WTC11 (cell line): ENCODE measurements at regions not wholly inside any gene's neighbourhood (a gene's known extent, or its start where the extent isn't known, plus 50 kb on each side); places are given as distances from the start of the nearest gene placed in this dataset.

Experiments
- ATAC-seq: fragments of 200-7000 bp; cut with Tn5 transposase; 2 replicates; pipeline ENCODE4 v1.10.0; 2021; ENCODE audit warnings: mild to moderate bottlenecking, moderate library complexity
- CTCF ChIA-PET: fragments of 300-600 bp; sonication (Branson Sonifier 250); formaldehyde crosslinking; loops from one replicate; lab custom pipeline; 2021; ENCODE audit warnings: antibody characterized with exemption; lab: Charles Lee
- POLR2A ChIA-PET: fragments of 350-600 bp; sonication (Branson Sonifier 250); formaldehyde crosslinking; loops from one replicate; lab custom pipeline; 2021; ENCODE audit warnings: antibody characterized with exemption; lab: Charles Lee
- DNase-seq: peaks from one replicate; pipeline ENCODE4 v3.0.0; 2021; ENCODE audit warnings: low spot score
- H3K27ac Mint-ChIP-seq: 2 replicates; pipeline ENCODE4 v1.8.0; 2021; ENCODE audit warnings: mixed read lengths
- H3K27me3 Mint-ChIP-seq: 2 replicates; pipeline ENCODE4 v1.8.0; 2021; ENCODE audit warnings: low read depth, mild to moderate bottlenecking, moderate library complexity, mixed read lengths
- H3K36me3 Mint-ChIP-seq: 2 replicates; pipeline ENCODE4 v1.8.0; 2021; ENCODE audit warnings: mixed read lengths
- H3K4me1 Mint-ChIP-seq: 2 replicates; pipeline ENCODE4 v1.8.0; 2022; ENCODE audit warnings: mixed read lengths
- H3K4me3 Mint-ChIP-seq: 2 replicates; pipeline ENCODE4 v1.8.0; 2021; ENCODE audit warnings: mild to moderate bottlenecking, moderate library complexity, mixed read lengths
- H3K9me3 Mint-ChIP-seq: 2 replicates; pipeline ENCODE4 v1.8.0; 2021; ENCODE audit warnings: mixed read lengths
- ARID4B ChIP-seq: sonication (generic); formaldehyde crosslinking; IDR thresholded peaks from 2 replicates; pipeline ENCODE4 v1.8.0; 2023; ENCODE audit warnings: missing genetic modification reagents, mild to moderate bottlenecking, borderline replicate concordance
- CBFB ChIP-seq: sonication (generic); formaldehyde crosslinking; IDR thresholded peaks from 2 replicates; pipeline ENCODE4 v1.8.1; 2022; ENCODE audit warnings: mild to moderate bottlenecking, low read depth, missing genetic modification reagents
- EMX1 ChIP-seq: fragments of 250-450 bp; sonication (Bioruptor Pico); IDR thresholded peaks from 2 replicates; pipeline ENCODE4 v1.8.0; 2021; ENCODE audit warnings: mild to moderate bottlenecking
- ETV6 ChIP-seq: sonication (generic); formaldehyde crosslinking; IDR thresholded peaks from 2 replicates; pipeline ENCODE4 v1.8.1; 2022; ENCODE audit warnings: mild to moderate bottlenecking, missing genetic modification reagents
- JAZF1 ChIP-seq: fragments of 250-450 bp; sonication (Bioruptor Pico); IDR thresholded peaks from 2 replicates; pipeline ENCODE4 v1.9.0; 2021; ENCODE audit warnings: moderate library complexity, mild to moderate bottlenecking, inconsistent platforms
- MXD4 ChIP-seq: fragments of 250-450 bp; sonication (Bioruptor Pico); IDR thresholded peaks from 2 replicates; pipeline ENCODE4 v1.8.0; 2021; ENCODE audit warnings: mild to moderate bottlenecking, moderate library complexity, borderline replicate concordance
- MYBL2 ChIP-seq: sonication (generic); formaldehyde crosslinking; IDR thresholded peaks from 2 replicates; pipeline ENCODE4 v1.8.1; 2023; ENCODE audit warnings: mild to moderate bottlenecking, moderate library complexity, missing genetic modification reagents
- NFATC4 ChIP-seq: fragments of 250-450 bp; sonication (Bioruptor Pico); IDR thresholded peaks from 2 replicates; pipeline ENCODE4 v1.9.0; 2021; ENCODE audit warnings: mild to moderate bottlenecking
- NR1H2 ChIP-seq: sonication (generic); formaldehyde crosslinking; IDR thresholded peaks from 2 replicates; pipeline ENCODE4 v1.9.0; 2021; ENCODE audit warnings: mild to moderate bottlenecking, moderate library complexity, missing genetic modification reagents
- NR3C1 ChIP-seq: sonication (generic); formaldehyde crosslinking; conservative IDR thresholded peaks from 2 replicates; pipeline ENCODE4 v1.8.1; 2023; ENCODE audit warnings: low read depth, mild to moderate bottlenecking, missing genetic modification reagents
- RELA ChIP-seq: sonication (generic); formaldehyde crosslinking; IDR thresholded peaks from 2 replicates; pipeline ENCODE4 v1.8.1; 2022; ENCODE audit warnings: missing genetic modification reagents, mild to moderate bottlenecking, borderline replicate concordance
- SMAD3 ChIP-seq: sonication (generic); formaldehyde crosslinking; IDR thresholded peaks from 2 replicates; pipeline ENCODE4 v1.8.0; 2022; ENCODE audit warnings: missing genetic modification reagents, mild to moderate bottlenecking, borderline replicate concordance
- SP1 ChIP-seq: sonication (generic); formaldehyde crosslinking; conservative IDR thresholded peaks from 2 replicates; pipeline ENCODE4 v1.8.1; 2022; ENCODE audit warnings: missing genetic modification reagents
- ZMAT4 ChIP-seq: fragments of 250-450 bp; sonication (Bioruptor Pico); IDR thresholded peaks from 2 replicates; pipeline ENCODE4 v1.9.0; 2021; ENCODE audit warnings: mild to moderate bottlenecking
- ZNF219 ChIP-seq: sonication (generic); formaldehyde crosslinking; IDR thresholded peaks from 2 replicates; pipeline ENCODE4 v1.8.0; 2023; ENCODE audit warnings: missing genetic modification reagents, mild to moderate bottlenecking, borderline replicate concordance
- ZNF423 ChIP-seq: fragments of 250-450 bp; sonication (Bioruptor Pico); IDR thresholded peaks from 2 replicates; pipeline ENCODE4 v2.1.2; 2022; ENCODE audit warnings: mild to moderate bottlenecking, moderate library complexity
- TF ChIP-seq, protein P1 (sequence below): sonication (generic); formaldehyde crosslinking; IDR thresholded peaks from 2 replicates; pipeline ENCODE4 v1.8.1; 2023; ENCODE audit warnings: mild to moderate bottlenecking, missing genetic modification reagents
- TF ChIP-seq, protein P2 (sequence below): sonication (generic); formaldehyde crosslinking; IDR thresholded peaks from 2 replicates; pipeline ENCODE4 v1.8.1; 2022; ENCODE audit warnings: low read depth, mild to moderate bottlenecking, moderate library complexity, missing genetic modification reagents, borderline replicate concordance
- TF ChIP-seq, protein P3 (sequence below): sonication (generic); formaldehyde crosslinking; conservative IDR thresholded peaks from 2 replicates; pipeline ENCODE4 v1.8.1; 2022; ENCODE audit warnings: mild to moderate bottlenecking, missing genetic modification reagents
- TF ChIP-seq, protein P4 (sequence below): sonication (generic); formaldehyde crosslinking; conservative IDR thresholded peaks from 2 replicates; pipeline ENCODE4 v1.8.1; 2023; ENCODE audit warnings: mild to moderate bottlenecking, low read depth, missing genetic modification reagents, moderate library complexity

DNA sequence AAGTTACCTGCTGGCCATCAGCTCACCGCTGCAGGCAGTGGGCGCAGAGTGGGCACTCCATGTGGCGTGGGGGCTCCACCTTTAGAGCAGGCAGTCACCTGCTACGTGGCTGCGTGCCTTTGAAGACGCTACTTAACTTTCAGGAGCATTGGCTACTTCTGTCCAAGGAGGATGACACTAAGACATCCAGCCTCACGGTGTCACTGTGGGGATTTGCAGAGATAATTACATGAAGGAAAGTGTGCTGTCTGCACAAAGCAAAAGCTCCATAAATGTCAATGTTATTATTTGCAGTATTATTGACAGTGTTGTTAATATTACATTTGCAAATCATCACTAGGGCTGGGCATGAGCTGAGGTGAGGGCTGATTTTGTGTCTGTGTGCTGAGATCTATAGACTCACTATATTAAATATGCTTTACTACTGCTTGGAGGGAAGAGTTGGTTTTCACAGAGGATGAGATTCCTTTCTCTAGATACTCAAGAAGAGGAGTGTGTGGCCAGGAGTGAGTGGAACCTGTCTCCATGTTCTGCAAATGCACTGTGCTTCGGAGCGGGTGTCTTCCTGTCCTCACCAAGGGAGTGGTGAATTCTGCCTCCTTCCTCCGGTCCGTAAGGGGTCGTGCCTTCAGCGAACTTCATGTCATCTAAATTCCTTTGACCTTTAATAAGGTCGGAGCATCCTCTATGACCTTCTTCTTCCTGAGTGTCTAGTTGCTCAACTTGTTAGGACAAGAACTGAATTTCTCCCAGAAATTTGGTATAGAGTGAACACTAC lies 165.8 kb upstream of the SYNDIG1 start:
- DNase-seq, result no peak
- no peaks in the 10 kb centered on the region for H3K27me3 Mint-ChIP-seq

DNA sequence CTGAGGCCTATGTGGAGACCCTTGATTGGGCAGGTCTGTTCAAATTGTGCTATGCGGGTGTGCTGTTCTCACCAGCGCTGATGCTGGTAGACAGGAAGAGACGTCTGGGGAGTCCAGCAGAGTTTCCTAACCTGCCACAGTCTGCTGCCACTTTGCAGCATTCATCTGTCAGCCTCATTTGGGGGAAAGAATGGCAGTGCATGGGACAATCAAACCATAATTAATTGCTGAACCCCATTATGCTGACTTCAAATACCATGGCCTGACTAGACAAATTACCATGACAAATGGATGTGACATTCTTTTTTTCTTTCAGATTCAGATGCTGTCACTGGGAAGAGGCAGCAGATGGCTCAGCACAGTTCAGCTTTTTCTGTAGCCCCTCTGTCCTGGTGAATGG lies 171.4 kb upstream of the SYNDIG1 start:
- Mint-ChIP-seq H3K36me3 (no peaks in the 10 kb centered on the region), H3K27ac (no peak overlapping the region), H3K4me1 (peaks cover 13% of the 10 kb centered on the region), H3K27me3 (no peaks in the 10 kb centered on the region), H3K9me3 (no peaks in the 10 kb centered on the region), H3K4me3 (no peak overlapping the region)
- ChIA-PET POLR2A (no interaction called here), CTCF (no interaction called here)
- no peak for DNase-seq
- no peak for ATAC-seq
- TF ChIP-seq ETV6 (CRISPR knock-in tag), result no peak
- no peak for TF ChIP-seq SP1
- no peak for TF ChIP-seq NFATC4
- no peak for TF ChIP-seq ZNF423
- TF ChIP-seq, protein P1, sequence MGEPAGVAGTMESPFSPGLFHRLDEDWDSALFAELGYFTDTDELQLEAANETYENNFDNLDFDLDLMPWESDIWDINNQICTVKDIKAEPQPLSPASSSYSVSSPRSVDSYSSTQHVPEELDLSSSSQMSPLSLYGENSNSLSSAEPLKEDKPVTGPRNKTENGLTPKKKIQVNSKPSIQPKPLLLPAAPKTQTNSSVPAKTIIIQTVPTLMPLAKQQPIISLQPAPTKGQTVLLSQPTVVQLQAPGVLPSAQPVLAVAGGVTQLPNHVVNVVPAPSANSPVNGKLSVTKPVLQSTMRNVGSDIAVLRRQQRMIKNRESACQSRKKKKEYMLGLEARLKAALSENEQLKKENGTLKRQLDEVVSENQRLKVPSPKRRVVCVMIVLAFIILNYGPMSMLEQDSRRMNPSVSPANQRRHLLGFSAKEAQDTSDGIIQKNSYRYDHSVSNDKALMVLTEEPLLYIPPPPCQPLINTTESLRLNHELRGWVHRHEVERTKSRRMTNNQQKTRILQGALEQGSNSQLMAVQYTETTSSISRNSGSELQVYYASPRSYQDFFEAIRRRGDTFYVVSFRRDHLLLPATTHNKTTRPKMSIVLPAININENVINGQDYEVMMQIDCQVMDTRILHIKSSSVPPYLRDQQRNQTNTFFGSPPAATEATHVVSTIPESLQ (CRISPR knock-in tag), result no peak
- TF ChIP-seq, protein P2, sequence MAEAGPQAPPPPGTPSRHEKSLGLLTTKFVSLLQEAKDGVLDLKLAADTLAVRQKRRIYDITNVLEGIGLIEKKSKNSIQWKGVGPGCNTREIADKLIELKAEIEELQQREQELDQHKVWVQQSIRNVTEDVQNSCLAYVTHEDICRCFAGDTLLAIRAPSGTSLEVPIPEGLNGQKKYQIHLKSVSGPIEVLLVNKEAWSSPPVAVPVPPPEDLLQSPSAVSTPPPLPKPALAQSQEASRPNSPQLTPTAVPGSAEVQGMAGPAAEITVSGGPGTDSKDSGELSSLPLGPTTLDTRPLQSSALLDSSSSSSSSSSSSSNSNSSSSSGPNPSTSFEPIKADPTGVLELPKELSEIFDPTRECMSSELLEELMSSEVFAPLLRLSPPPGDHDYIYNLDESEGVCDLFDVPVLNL (CRISPR knock-in tag), result no peak
- TF ChIP-seq CBFB (CRISPR knock-in tag), result no peak
- TF ChIP-seq RELA, result no peak
- no peak for TF ChIP-seq SMAD3 (CRISPR knock-in tag)
- TF ChIP-seq, protein P3, sequence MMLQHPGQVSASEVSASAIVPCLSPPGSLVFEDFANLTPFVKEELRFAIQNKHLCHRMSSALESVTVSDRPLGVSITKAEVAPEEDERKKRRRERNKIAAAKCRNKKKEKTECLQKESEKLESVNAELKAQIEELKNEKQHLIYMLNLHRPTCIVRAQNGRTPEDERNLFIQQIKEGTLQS (CRISPR knock-in tag), result no peak
- no peak for TF ChIP-seq NR3C1 (CRISPR knock-in tag)
- TF ChIP-seq, protein P4, sequence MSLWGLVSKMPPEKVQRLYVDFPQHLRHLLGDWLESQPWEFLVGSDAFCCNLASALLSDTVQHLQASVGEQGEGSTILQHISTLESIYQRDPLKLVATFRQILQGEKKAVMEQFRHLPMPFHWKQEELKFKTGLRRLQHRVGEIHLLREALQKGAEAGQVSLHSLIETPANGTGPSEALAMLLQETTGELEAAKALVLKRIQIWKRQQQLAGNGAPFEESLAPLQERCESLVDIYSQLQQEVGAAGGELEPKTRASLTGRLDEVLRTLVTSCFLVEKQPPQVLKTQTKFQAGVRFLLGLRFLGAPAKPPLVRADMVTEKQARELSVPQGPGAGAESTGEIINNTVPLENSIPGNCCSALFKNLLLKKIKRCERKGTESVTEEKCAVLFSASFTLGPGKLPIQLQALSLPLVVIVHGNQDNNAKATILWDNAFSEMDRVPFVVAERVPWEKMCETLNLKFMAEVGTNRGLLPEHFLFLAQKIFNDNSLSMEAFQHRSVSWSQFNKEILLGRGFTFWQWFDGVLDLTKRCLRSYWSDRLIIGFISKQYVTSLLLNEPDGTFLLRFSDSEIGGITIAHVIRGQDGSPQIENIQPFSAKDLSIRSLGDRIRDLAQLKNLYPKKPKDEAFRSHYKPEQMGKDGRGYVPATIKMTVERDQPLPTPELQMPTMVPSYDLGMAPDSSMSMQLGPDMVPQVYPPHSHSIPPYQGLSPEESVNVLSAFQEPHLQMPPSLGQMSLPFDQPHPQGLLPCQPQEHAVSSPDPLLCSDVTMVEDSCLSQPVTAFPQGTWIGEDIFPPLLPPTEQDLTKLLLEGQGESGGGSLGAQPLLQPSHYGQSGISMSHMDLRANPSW, result no peak
- TF ChIP-seq MXD4 (CRISPR knock-in tag), result no peak
- TF ChIP-seq ZNF219 (CRISPR knock-in tag), result no peak
- TF ChIP-seq NR1H2 (CRISPR knock-in tag), result no peak

More for the DNA sequence above, 165.8 kb upstream of the SYNDIG1 start:
- H3K4me3 Mint-ChIP-seq, result no peak overlapping the region
- peaks cover 2% of the 10 kb centered on the region for H3K4me1 Mint-ChIP-seq
- ChIA-PET CTCF (interaction anchor here (0.7 kb wide), 1 partner anchor 56 kb away, joined by 3 read pairs; no protein-coding TSS in a partner anchor), POLR2A (no interaction called here)
- no peak overlapping the region for H3K27ac Mint-ChIP-seq
- no peaks in the 10 kb centered on the region for H3K36me3 Mint-ChIP-seq
- H3K9me3 Mint-ChIP-seq, result peaks cover 3% of the 10 kb centered on the region; the same call in 1 of the 2 replicates
- TF ChIP-seq ZMAT4 (CRISPR knock-in tag) (no peak), MYBL2 (CRISPR knock-in tag) (no peak), EMX1 (CRISPR knock-in tag) (no peak), JAZF1 (CRISPR knock-in tag) (no peak), ARID4B (CRISPR knock-in tag) (no peak)
- ATAC-seq, result no peak
